ENCODE measurements at regions not wholly inside any gene's neighbourhood (a gene's known extent, or its start where the extent isn't known, plus 50 kb on each side); places are given as distances from the start of the nearest gene placed in this dataset.
A peak's percentile ranks its signal among the peaks of the same experiment; 100 is the strongest.

DNA sequence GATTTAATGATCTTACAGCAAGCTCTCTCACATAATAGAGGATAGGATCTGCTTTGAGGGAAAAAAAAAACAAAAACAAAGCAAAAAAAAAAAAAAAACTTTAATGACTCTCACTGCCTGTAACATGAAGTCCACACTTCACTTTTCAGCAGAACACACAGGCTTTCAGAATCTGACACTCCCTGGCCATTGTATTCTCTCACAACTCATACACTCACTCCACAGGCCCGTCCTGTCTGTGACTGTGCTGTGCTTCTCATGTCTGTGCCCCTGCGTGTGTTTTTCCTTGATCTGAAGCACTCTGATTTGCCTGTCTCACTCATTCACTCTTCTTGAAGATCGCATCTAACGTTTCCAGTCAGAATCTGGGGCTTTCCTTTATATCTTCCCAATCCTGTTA, 460.8 kb downstream of the TMA16 start:
- no peak for DNase-seq (ENCODE audit: low read depth in 2 of 2, low spot score in 1 of 2)

DNA sequence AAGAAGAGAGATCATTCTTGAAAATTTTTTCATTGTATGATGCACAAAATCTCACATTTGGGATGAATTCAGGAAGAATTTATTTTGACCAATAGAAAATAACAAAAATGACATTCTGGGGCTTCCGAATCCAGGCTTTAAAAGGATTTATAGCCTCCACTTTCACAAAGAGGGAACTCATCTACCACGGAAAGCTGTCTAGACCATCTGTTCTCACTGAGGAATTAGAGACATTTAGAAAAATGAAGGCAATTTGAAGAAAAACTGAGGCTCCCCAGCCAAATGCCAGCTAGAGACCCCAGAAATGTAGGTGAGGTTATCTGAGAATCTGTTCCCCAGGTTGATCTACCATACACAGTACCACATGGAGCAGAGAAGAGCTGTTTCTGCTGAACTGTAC, 464.3 kb downstream of the TMA16 start:
- DNase-seq (ENCODE audit: low read depth in 2 of 2, low spot score in 1 of 2) = no peak

DNA sequence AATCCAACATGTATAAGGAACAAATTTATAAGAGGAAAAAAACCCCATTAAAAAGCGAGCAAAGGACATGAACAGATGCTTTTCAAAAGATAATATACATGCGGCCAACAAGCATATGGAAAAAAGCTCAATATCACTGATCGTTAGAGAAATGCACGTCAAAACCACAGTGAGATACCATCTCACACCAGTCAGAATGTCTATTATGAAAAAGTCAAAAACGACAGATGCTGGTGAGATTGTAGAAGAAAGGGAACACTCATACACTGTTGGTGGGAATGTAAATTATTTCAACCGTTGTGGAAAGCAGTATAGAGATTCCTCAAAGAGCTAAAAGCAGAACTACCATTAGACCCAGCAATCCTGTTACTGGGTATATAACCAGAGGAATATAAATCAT, 465.4 kb downstream of the TMA16 start:
- DNase-seq (ENCODE audit: low read depth in 2 of 2, low spot score in 1 of 2) = no peak

DNA sequence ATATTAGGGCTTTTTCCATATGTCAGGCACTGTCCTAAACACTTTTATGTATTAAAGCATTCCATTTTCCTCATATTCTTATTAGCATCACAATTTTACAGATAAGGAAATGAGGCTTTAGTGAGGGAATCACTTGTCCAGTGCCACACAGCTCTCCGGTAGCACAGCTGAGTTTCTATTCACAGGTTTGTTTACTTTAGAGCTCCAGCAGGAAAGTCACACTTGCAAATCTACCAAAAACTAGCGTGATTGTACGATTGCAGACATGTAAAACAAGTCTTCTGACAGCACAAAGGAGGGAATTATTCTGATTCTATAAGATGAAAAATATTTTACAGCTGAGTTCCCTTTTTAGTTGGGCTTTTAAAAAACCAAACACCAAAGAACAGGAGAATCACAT, 472.1 kb downstream of the TMA16 start:
- DNase-seq (ENCODE audit: low read depth in 2 of 2, low spot score in 1 of 2) = no peak

DNA sequence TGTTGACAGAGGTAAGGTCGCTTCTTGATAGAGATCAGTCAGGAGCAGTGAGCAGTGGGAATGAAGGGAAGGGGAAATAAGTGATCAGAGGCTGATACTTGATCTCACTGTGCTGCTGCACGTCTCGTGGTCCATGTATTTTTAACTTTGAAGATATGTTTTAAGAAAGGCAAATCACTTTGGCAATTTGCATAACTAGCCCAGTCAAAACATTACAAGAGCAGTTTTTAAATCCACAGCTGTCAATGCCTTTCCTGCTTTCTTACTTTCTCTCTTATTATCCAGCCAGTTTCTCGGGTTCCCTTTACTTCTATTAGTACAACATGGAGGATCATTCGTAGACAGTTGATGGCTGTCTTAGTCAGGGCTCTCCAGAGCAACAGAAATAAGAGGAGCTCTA, 472.8 kb downstream of the TMA16 start:
- no peak for DNase-seq (ENCODE audit: low read depth in 2 of 2, low spot score in 1 of 2)

DNA sequence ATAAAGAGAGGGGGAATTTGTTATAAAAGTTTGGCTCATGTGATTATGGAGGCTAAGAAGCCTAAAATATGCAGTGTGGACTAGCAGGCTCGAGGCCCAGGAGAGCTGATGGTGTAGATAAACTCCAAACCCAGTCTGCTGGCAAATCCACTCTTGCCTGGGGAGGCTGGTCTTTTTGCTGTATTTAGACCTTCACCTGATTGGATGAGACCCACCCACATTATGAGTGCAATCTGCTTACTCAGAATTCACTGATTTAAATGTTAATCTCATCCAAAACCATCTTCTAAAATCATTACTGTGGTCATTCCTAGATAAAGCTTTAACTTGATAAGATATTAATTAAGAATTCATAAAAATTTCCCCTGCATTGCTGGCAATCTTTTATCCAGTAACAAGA, 473.2 kb downstream of the TMA16 start:
- DNase-seq (ENCODE audit: low read depth in 2 of 2, low spot score in 1 of 2) = no peak

DNA sequence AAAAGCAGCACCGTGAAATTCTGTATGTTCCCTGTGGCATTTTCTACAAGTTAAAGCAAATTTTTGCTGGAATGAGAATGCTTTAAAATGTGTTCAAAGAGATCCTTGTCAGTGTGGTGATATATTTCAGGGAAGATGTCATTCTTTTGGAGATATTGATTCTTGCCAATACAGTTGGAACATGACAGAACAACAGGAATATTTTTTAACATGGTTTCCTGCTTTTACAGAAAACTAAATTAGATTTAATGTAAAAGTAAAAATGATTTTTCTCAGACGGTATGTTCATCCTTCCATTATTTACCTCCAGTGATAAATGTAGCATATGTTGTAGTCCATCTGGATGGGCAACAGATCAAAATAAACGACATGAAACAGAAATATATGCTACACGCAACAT, 474.8 kb downstream of the TMA16 start:
- DNase-seq (ENCODE audit: low read depth in 2 of 2, low spot score in 1 of 2) = no peak

DNA sequence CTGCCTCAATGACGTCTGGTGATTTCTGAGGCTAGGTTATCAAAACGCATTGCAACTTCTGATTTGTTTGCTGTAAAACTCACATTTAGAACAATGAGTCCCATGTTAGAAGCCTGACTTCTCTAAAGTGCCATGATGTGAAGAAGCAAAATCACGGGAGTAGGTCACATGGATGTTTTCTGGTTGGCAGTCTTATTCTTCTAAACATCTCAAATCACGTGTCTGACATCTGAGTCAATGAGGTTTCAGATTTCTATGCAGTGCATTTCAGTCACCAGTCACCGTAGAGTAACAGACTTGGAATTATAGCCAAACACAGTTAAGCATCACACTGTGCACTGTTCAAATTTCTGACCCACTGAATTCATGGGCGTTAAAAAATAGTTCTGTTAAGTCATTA, 482.1 kb downstream of the TMA16 start:
- DNase-seq (ENCODE audit: low read depth in 2 of 2, low spot score in 1 of 2) = no peak

DNA sequence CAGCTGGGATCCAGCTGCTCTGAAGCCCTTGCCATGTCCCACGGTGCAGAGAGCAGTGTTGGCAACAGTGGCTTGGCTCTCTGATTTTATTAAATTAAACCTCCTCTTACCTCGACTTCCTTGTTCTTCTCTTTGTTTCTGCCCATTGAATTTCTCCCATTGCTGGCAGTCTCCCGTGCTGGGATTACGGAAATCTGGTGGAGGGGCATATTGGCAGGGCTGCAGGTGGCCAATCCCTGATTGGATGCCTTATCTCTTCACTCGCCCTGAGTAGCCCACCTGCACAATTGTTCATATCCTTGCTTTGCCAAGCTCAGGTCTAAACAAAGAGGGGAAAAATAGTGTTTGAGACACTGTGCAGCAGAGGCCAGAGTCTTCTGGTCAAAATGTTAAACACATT, 493.9 kb downstream of the TMA16 start:
- DNase-seq (ENCODE audit: low read depth in 2 of 2, low spot score in 1 of 2) = no peak

DNA sequence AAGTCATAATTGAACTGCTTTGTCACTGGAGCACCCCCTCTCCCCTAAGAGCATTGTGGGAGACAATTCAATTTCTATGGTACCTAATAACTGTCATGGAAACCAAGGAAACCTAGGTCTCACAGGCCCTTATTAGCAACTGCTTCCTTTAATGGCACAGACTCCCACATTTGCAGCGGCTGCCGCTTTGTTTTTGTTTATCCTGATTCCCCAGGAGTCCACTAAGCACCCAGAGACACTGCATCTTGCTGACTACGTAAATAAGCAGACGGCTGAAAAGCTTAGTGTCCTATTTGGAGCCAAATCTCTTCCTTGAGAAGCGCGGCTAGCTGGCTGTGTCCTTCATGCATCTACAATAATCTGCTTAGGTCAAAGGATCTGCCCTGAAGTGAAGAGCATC, 494.4 kb downstream of the TMA16 start:
- no peak for DNase-seq (ENCODE audit: low read depth in 2 of 2, low spot score in 1 of 2)

DNA sequence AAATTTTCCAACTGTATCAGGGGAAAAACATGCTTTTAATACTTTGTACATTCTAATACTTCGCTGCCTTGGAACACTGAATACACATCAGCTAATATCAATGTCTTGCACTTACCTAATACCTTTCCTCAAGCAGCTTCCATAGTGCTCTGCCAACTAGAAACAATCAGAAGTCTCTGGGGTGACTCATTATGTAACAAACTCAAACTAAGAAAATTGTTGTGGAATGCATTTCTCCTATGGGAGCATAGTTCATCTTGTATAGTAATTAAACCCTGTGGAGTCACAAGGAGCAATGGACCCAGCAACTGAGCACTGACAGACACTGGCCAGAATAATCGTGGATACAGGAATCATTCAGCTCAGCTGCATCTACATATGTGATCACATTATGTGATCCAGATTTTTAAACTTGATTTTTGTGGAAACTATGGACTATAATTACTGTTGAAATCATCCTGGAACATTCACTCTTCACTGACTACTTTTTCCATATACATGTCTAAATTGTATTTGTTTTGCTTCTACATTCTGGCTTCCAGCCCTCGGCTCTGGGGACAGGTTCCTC, 496.9 kb downstream of the TMA16 start:
- DNase-seq (ENCODE audit: low read depth in 2 of 2, low spot score in 1 of 2) = no peak

DNA sequence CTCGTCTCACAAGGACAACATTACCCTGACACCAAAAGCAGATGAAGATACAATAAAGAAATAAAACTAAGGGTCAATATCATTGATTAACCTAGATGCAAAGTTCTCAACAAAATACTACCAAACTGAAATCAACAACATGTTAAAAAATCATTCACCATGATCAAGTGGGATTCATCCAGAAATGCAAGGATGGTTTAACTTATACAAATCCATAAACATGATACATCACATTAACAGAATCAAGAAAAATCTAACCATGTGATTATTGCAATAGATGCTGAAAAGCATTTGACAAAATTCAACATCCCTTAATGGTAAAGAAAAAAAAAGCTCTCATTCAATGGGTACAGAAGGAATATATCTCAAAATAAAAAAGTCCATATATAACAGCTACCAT, 514.9 kb downstream of the TMA16 start:
- DNase-seq (ENCODE audit: low read depth in 2 of 2, low spot score in 1 of 2) = no peak

DNA sequence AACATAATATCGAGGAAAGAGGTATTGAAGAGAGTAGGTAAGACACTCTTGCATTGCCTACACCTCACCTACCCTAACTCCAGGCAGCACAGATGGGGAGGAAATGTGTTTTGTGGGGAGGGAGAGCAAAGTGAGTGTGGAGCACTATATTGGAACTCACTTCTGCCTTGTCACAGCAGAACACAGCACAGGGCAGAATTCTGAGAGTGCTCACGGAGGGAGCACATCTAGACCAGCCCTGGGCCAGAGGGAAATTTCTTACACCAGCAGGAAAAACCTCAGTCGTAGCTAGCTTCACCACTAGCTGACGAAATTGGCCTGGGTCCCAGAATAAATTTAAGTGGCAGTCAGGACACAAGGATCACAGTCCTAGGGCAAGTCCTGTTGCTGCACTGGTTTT, 517.3 kb downstream of the TMA16 start:
- DNase-seq (ENCODE audit: low read depth in 2 of 2, low spot score in 1 of 2) = no peak

DNA sequence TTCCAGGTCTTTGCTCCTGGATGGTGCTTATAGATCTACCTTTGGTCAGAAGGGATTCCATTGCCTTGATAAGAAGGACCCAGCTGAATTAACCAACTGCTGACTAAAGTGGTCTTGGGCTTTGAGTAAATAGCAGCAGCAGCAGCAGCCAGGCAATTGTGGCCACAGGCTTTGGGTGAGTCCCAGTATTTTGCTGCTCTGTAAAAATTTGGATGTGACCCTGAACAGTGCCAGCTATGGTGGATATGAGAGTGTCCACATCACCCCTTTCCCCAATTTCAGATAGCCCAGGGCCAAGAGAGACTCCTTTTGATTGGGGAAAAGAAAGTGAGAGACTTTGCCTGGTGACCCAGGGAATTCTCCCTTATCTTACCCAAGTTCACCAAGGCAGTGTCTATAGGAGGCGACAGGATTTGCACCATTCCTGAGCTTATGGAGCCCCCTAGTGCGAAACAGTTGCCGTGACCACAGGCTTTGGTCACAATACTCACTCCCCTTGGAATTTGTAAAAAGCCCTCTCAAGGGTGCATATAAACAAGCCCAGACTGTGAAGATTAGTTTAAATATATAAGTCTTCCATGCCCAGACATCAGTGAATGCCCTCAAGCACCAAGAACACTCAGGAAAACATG, 518.0 kb downstream of the TMA16 start:
- peak in 1 of 2 donors; percentile 14 for DNase-seq (ENCODE audit: low read depth in 2 of 2, low spot score in 1 of 2)

DNA sequence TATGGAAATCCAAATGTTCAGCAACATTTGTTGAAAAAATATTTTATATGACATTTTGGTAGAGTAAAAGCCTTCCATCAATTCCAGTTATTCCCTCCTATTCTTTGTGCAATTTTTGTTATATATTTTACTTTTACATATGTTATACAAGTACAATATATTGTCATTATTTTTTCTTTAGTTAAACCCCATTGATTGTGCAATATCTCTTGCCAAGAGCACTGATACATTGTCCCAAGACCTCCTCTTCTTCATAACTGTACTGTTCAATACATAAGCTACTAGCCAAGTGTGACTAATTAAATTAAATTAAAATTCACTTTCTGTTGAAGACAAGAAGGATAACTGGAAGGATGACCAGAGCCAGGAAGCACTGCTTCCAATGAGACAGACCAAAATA, 527.5 kb downstream of the TMA16 start:
- DNase-seq (ENCODE audit: low read depth in 2 of 2, low spot score in 1 of 2) = no peak

DNA sequence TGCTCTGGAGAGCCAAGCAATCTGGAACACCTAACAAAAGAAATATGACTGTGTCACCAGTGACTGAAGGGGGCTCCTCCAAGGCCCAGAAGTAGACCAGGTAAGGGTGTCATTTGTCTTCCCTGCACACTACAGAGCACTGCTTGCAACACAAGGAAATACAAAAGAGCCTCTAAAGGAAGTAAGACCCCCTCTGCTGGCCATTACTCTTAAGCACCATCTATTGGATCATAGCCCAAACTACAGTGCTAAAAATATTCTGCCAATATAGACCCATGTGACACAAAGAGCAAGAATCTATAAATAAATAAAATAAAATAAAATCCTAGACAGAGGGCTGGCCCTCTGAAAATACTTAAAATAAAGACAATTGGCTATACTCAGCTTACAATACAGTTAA, 528.7 kb downstream of the TMA16 start:
- no peak for DNase-seq (ENCODE audit: low read depth in 2 of 2, low spot score in 1 of 2)

DNA sequence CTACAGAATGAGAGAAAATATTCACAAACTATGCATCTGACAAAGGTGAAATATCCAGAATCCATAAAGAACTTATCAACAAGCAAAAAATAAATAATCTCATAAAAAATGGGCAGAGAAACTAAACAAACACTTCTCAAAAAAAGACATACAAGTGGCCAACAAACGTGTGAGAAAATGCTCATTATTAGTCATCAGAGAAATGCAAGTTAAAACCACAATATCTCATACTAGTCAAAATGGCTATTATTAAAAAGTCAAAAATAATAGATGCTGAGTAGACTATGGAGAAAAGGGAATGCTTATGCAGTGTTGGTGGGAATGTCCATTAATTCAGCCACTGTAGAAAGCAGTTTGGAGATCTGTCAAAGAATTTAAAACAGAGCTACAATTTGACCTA, 533.3 kb downstream of the TMA16 start:
- no peak for DNase-seq (ENCODE audit: low read depth in 2 of 2, low spot score in 1 of 2)

DNA sequence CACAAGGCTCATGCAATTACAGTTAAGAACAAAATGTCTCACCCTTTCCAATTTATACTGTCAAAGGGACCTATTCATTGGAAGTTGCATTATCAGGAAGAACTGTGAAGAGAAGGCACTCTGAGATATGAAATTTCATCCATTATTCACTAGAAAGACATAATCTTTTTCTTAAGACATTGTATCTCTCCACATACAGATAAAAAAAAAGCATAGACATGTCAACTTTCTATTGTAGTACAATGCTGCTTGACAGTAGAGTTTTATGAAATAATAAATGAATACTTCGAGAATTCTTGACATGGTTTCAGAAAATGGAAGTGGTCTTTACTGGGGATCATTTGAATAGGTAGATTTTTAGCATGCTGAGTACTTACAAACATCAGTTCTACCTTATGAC, 545.0 kb downstream of the TMA16 start:
- DNase-seq (ENCODE audit: low read depth in 2 of 2, low spot score in 1 of 2) = no peak

DNA sequence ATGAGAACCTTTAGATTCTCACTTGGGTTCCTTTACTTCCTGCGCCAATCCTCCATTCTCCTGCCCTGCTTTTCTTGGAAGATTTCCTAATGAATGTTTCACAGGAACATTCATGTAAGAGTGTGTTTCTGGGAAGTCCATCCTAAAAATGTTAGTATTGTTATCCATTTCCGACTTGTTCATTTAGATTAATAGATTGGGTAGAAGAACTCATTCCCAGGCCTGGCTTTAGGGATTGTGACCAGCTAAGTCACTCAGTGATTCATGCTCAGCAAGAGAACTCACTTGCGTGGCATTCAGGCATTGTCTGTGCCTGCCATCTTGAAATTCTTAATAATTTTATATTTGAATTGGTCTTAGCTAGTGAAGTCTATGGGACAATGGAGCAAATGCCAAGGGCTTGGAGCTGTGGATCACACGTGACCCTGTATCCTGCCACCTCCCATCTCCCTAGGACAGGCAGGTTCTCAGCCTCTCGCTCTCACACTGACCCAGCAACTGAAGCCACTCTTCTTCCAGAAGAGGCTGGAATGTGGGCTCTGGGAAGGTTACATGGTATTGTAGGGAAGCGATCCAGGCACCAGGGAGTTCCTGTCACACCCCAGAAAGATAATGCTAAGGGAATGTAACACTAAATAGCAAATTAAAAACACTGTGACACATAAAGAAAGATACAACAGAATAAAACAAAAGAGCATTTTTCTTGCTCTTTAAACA, 562.1 kb downstream of the TMA16 start:
- DNase-seq (ENCODE audit: low read depth in 2 of 2, low spot score in 1 of 2) = no peak

DNA sequence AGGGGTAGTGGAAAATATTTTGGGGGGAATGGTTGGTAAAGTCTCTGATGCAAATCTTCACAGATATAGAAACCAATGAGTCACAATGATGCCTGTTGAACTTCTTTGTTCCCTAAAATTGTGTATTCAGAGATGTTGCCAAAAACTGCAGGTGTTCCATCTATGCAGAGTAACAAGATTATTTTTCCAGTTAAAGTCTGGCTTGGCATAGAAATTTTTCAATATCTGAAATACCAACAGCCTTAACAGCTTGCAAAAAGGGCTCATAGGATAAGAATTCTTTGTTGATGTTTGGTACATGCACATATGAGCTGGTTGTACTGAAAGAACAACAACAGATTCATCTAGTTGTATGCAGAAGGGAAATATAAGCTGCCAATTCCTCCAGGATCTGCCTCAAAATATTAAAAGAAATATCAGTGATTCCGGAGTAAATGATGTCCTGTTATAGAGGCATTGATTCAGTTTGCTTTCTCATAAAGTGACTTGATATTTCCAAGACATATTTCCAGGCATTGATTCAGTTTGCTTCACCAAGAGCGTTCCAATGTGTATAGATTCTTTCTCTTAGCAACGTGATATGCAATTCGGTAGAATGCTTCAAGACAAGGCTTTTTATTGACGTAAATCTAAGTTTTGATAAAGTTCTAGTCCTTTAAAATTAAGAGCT, 564.4 kb downstream of the TMA16 start:
- DNase-seq (ENCODE audit: low read depth in 2 of 2, low spot score in 1 of 2) = no peak

DNA sequence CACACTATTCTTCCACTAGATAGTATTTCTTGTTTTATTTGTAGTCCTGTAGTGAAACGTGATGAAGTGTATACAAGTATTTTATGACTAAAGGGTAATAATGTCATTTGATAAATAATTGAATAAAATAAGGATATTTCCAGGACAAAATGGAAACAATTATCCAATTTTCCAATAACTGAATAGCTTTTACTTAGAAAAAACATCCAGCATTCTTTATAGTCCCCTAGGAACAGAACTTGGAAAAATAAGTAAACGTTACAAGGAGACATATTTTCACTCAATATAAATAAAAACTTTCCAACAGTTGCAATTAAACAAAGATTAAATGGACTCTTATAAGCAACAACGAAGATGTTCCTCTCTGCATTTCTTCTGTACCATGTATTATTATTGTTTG, 566.0 kb downstream of the TMA16 start:
- DNase-seq (ENCODE audit: low read depth in 2 of 2, low spot score in 1 of 2) = no peak

DNA sequence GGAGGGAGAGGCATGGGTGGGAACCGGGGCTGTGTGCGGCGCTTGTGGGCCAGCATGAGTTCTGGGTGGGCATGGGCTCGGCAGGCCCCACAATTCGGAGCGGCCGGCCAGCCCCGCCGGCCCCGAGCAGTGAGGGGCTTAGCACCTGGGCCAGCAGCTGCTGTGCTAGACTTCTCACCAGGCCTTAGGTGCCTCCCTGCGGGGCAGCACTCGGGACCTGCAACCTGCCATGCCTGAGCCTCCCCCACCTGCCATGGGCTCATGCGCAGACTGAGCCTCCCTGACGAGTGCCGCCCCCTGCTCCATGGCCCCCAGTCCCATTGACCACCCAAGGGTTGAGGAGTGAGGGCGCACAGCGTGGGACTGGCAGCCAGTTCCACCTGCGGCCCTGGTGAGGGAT, 573.9 kb downstream of the TMA16 start:
- no peak for DNase-seq (ENCODE audit: low read depth in 2 of 2, low spot score in 1 of 2)
